NB4 (cell line): ENCODE measurements at regions not wholly inside any gene's neighbourhood (a gene's known extent, or its start where the extent isn't known, plus 50 kb on each side); places are given as distances from the start of the nearest gene placed in this dataset.

Experiments used
- CTCF ChIP-seq: IDR thresholded peaks from one replicate; pipeline ENCODE4 v1.5.1; 2012; ENCODE audit warnings: low read depth, low read length
- MYC ChIP-seq: IDR thresholded peaks from 2 replicates; pipeline ENCODE4 v1.6.1; 2011; ENCODE audit warnings: low read depth, low read length
- POLR2A ChIP-seq: IDR thresholded peaks from 2 replicates; pipeline ENCODE4 v1.6.1; 2011; ENCODE audit warnings: mild to moderate bottlenecking; ENCODE audit not compliant: insufficient read length; ENCODE audit errors: extremely low read depth
- TF ChIP-seq, protein P1 (sequence below): IDR thresholded peaks from 2 replicates; pipeline ENCODE4 v1.6.1; 2011; ENCODE audit warnings: low read depth, low read length

DNA sequence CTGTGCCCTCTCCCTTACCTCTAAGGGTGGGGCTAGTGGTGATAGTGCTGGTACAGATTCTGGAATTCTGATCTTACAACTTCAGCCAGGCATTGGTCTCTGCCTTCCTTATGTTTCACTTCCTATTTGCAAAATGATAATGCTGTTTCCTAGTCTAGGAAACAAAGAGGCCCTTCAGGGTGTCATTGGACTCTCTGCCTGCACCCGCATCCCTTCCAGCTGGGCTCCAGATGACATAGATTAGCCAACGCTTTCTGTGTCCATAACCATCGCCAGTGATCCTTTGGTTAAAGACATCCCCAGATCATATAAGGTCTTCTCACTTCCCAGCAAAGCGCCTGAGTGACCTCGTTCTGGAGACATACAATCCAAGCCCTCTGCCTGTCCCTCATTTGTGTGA, 180.7 kb downstream of the ERCC6L2 start:
- TF ChIP-seq POLR2A (no peak), CTCF (no peak), MYC (no peak)
- TF ChIP-seq, protein P1, sequence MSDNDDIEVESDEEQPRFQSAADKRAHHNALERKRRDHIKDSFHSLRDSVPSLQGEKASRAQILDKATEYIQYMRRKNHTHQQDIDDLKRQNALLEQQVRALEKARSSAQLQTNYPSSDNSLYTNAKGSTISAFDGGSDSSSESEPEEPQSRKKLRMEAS = no peak
